ENCODE measurements at regions not wholly inside any gene's neighbourhood (a gene's known extent, or its start where the extent isn't known, plus 50 kb on each side); places are given as distances from the start of the nearest gene placed in this dataset.

DNA sequence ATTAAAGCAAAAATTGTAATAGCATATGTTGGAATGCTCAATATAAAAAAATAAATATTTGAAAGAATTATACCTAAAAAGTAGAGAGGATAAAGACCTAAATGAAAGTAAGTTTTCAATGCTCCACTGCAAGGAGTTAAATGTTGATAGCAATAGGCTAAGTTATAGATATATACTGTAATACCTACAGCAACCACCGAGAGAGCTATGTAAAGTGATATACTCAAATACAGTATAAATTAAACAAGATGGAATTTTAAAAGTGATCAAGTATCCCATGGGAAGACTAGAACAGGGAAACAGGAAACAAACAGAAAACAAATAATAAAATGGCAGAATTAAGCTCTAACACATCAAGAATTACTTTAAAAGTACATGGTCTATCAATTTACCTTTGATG, 73.9 kb downstream of the CASP3 start:
- DNase-seq (ENCODE audit: low spot score): no peak

DNA sequence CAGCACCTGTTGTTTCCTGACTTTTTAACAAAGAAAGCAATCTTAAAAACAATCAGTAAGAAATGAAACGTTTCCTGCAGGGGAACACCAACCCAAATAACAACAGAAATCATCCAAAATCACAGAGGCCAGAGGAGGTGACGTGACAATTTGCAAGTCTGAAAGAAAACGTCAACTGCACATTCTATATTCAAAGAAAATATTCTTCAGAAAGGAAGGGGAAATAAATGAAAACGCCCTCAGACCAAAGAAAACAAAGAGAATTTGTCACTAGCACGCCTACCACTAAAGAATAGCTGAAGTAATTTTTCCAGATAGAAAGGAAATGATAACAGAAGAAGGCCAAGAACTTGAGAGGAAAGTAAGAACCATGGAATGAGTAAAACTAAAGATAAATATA, 74.4 kb downstream of the CASP3 start:
- no peak for DNase-seq (ENCODE audit: low spot score)

DNA sequence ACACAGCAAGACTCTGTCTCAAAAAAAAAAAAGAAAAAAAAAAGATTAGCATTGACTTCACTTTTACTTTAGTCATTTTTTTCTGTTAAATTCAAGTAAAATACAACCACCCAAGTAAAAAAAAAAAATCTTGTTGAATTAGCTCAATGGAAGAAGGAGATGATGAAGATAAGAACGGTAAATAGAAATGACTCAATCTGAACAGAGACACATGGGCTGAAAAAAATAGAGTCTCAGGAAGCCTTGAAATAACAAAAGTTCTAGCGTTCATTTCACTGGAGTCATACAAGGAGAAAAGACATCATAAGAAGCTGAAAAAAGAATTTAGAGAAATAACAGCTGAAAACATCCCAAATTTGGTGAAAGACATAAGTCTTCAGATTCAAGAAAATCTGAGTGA, 75.5 kb downstream of the CASP3 start:
- no peak for DNase-seq (ENCODE audit: low spot score)

DNA sequence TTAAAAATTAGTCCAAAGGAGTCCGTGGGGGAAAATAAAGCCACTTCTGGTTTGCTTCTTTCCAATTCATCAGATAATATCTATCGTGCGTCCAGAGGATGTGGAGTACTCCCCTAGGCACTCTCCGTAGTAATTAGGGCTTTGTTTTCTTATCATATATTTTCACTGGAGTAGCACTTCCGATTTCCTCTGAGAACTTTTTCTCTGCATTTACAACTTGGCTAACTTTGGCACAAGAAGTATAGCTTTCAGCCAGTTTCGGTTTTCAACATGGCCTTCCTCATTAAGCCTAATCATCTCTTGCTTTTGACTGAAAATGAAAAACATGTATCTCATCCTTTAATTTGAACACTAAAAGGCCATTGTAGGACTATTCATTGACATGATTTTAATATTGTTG, 80.5 kb downstream of the CASP3 start:
- no peak for DNase-seq (ENCODE audit: low spot score)

DNA sequence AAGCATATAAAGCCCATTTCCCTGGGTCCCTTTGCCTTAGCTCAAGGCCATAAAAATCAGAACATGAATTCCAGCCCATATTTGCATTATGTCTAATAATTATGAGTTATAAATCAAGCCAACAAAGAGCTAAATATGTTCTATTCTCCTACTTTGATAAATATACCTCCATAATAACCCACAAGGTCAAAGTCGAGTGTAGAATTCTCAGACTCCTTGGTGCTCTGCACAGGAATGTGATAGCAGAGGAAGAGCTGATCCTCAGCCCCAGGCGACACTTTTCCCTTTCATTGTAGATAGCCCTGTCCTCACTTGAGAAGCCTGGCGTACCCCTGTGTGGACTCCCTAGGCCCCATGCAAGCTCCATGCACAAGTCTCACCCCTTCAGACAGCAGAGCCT, 85.6 kb downstream of the CASP3 start:
- DNase-seq (ENCODE audit: low spot score): no peak

DNA sequence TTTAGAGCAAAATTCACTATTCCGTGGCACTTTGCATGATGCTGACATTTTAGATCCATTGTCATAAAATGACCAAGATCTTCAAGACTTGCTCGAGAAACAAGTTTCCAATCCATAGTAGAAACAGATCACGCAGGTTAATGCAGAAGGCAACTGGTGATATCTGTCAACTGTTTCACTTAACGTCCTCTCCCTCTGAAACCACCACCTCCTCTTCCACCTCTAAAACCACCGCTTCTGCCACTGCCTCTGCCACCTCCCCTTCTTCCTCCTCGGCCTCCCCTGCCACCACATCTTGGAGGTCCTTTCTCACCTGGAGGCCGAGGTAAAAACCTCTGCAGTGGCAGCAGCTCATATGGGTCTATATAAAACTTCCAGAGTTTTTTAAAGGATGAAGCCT, 84.6 kb upstream of the IRF2 start:
- no peak for DNase-seq (ENCODE audit: low spot score)

DNA sequence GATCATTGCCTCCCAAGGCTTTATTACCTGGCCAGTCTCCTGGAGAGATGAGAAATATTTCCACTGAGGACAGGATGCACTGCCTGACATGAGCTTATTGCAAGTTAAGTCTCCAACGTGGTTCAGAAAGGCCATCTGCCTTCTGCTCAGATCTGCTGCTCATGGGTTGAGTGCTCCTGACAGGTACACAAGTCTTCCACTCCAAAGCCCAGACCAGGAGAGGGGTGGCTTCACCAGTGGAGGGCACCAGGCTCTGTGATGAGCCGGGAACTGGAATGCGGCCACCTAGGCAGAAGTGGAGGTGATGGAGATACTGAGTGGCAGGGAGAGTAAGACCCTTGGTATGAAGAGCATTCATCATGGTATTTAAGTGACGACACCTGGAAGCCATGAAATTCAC, 79.5 kb upstream of the IRF2 start:
- no peak for DNase-seq (ENCODE audit: low spot score)

DNA sequence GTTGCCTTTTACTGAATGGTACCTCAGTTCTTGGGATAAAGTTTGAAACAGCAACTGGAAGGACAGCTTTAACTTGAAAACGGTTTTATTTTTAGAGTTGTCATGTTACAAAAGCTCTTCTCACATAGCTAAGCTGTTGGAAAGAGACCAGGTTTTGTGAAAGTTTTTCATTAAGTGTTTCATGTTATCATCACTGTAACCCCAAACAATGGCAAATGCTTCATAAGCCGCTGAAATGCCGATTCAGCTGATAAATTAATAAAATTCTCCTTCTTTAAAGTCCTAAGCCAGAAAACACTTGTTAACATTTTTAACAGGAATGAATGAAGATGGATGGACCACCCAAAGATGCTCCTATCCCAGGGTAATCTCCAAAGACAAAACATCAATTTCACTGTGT, 76.1 kb upstream of the IRF2 start:
- no peak for DNase-seq (ENCODE audit: low spot score)

DNA sequence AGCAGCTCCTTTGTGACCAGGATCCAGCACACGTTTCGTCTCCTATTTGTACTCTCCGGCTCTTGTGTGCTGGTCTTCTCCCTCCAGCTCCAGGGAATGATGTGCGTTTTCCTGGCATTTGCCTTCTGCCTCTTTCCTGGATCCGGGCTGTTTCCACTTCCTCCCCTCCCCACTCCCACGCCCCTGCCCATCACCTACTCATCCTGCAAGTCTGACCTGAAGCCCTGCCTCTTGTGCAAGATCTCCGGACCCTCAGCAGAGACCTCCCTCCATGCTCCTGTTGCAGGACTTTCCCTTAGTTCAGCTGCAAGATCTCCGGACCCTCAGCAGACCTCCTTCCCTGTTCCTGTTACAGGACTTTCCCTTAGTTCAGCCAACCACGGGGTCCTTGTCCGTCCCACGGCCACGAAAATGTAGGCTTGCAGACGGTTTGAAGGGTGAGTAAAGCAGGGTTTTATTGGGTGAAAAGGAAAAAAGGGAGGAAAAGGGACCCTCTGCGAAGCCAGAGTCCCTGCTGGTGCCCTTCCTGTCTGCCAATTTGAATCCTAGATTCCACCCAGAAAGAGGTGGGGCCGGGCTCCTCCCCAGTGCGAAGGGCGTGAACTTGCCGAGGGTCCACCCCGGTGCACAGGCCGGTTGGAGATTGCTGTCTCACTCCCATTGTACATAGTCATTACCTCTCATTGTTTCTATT, 74.4 kb upstream of the IRF2 start:
- no peak for DNase-seq (ENCODE audit: low spot score)

DNA sequence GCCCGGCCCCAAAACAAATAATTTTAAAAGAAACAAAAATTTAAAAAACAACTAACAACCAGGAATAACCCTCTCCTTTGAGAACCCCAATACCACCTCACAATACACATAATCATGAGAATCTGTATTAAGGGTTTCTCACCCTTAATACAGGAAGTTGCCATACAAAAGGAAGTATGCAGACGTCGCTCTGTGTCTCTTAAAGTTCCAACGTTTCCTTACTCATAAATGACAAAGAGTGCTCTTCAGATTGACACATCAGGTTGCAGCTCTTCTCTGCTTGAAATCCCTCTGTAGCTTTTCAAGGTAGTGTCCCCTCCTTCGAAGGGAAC, 73.9 kb upstream of the IRF2 start:
- no peak for DNase-seq (ENCODE audit: low spot score)

DNA sequence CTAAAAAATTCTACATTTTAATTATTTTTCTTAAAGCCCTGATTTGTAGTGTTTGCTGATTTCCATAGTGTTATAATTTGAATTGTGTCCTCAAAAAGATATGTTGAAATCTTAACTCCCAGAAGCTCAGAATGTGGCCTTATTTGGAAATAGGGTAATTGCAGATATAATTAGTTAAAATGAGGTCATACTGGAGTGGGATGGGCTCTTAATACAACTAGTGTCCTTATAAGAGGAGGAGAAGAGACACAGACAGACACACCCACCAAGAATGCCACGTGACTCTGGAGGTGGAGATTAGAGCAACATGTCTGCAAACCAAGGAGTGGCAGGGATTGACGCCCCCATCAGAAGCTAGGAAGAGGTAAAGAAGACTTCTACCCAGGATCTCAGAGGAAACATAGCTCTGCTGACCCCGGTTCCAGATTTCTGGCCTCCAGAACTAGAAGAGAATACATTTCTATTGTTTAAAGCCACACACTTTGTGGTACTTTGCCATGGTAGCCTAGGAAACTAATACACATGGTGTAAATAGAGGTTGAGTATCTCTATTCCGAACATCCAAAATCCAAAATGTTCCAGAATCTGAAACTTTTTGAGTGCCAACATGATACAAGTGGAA, 70.5 kb upstream of the IRF2 start:
- no peak for DNase-seq (ENCODE audit: low spot score)

DNA sequence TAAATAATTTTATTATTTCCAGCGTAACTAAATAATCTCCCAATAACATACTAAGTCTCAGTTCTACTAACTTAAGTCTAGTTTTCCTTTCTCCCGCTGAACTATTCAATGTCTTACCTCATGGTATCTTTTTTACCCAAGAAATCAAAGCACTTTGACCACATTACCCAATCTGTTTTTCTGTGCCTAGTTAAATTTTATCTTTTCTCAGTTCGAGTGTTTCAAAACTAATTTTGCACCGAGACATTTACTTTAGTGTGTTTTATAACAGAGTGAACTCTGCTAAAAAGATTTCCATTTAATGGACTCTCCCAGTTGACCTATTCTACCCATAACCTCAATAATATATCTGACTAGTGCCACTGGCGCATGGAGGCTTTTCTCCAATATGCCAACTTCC, 67.6 kb upstream of the IRF2 start:
- DNase-seq (ENCODE audit: low spot score): no peak

DNA sequence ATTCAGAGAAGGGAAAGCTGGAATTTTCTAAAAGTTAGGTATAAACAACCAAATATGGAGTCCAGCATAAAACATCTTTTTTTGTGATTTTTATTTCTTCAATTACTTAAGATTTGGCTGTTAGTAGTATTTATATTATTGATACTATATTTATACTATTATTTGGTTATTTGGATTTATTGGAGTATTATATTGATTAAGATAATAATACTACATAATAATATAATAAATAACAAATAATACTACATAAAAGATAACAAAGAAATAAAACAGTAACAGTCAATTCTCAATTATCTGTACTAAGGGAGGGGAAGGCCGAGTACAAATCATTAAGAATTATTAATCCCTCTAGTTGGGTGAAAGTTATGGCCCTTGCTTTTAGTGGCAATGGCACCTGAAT, 66.0 kb upstream of the IRF2 start:
- no peak for DNase-seq (ENCODE audit: low spot score)

DNA sequence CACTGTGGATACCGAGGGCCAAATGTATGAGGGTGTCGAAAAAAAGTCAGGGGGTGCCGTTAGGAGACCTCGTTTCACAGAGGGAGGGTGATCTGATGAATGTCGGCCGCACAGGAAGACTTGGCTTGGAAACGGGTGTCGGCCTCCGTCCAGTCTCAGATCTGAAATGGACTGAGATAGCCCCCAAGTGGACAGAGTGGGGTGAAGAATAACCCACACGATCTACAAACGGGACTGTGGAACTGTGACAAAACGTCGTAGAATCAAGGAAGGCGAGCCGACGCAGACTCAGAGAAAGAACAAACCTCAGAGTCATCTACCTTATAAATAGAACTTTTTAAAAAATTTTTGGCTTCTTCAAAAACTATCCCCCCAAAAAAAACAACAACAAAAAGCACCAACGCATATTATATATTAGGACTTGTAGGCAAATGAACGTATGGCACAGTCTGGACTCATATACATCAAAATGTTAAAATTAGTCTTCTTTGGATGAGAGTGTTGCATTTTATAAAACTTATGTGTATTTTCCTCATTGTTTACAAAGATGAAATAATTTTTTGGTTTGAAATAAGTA, 63.8 kb upstream of the IRF2 start:
- peak; percentile 81 for DNase-seq (ENCODE audit: low spot score)

DNA sequence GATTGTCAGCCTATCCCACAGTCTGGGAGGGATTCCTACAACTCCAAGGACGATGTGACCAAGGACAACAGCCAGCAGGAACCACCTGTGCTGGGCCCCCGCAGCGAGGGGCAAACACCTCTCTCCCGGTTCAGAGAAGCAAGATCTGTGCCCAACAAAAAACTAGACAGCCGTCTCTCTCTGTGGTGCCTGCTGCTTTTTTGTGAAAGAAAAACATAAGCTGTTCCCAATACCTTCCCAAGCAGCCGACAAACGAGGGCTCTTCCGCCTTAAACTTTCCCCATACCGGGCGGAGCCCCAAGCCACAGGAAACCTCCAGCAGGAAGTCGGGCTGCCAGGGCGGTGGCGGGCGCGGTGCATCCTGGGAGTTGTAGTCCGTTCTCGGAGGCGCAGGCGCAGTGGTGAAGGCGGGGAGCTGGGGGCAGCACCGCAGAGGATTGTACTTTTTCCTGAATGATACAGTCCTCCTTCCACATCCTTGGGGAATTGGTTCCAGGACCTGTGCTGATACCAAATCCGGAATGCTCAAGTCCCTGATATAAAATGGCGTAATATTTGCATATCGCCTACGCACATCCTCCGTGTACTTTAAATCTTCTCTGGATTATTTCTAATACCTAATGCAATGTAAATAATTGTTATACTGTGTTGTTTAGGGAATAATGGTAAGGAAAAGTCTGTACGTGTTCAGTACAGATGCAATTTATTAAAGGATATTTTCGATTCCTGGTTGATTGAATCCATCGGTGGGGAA, 63.1 kb upstream of the IRF2 start:
- DNase-seq (ENCODE audit: low spot score): peak; percentile 94

DNA sequence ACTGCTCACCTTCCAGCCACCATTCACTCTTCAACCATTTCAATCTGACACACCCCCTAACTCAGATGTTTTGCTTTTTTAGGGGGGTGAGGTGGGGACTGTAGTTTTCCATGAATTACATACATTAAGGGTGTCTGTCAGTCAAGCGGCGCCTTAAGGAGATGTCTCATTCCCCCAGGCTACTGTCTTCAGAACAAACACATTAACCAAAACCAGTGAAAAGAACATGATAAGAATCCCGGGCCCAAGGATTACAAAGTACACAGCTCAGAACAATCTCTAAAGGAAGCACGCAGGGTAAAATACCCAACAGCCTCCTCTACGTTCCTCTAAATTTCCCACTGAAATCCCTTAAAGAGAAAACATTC, 62.5 kb upstream of the IRF2 start:
- no peak for DNase-seq (ENCODE audit: low spot score)

DNA sequence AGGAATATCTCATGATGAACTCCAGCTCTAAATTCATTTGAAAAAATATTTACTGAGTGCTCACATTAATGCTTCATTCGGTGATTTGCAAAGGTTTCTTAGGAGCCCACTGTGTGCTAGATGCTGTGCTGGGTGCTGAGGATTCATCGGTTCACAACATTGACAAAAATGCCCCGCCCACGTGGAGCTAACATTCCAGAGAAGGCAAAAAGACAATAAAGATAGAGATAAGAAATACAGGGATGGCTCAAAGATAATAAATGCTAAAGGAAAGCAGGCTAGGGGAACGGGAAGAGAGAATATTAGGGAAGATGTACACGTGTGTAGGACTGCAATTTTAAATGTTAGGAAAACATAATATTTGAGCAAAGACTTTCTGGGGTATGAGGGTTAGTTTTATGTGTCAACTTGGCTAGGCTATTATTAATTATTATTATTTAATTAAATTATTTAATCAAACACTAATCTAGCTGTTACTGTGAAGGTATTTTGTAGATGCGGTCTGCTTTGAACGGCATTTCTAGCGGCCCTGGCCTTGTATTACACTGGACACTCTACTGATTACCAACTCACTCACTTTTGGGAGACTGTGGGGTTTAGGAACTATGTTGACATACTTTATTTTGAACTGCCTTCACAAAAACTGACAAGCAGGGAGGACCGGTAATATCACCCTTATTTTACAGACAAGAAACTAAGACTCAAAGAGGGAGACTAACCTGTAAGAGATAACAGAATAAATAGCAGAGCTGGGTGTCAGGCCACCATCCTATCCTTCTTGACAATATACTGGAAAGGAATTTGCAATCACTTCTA, 61.9 kb upstream of the IRF2 start:
- DNase-seq (ENCODE audit: low spot score): no peak

DNA sequence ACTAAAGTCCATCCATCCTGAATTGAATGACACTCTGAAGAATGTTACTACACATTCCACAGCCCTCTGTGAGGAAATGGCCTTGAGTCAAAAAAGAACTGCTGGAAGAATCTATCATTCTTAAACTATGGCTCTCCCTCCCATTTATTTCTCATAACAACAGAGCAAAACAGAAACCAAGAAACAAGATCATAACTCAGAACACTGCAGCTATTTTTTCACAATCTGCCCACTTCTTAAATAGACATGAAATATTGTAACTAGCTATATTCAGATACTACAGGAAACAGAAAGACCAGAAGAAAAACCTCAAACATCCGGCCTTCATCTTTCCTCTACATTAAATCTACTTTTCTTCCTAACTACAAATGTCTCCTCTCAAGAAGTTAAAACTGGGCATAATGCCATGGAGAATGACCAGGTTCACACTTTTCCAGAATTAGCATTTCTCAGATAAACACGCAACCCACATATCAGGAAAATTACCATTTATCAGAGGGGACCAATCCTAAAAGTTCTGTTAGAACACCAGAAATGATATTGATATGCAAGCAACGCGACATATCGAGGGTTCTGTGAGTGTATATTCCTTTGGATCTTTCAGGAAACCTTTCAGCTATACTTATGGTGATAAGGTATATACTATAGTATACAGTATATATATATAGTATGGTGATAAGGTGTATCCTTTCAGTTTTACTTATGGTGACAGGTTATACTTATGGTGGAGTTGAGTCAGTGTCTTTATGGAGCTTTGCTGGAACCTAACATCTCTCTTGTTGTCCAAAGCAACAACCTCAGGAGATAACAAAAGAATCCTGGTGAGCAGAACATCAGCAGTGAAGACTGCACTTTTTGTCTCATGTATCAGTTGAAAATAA, 60.4 kb upstream of the IRF2 start:
- DNase-seq (ENCODE audit: low spot score): peak; percentile 56

DNA sequence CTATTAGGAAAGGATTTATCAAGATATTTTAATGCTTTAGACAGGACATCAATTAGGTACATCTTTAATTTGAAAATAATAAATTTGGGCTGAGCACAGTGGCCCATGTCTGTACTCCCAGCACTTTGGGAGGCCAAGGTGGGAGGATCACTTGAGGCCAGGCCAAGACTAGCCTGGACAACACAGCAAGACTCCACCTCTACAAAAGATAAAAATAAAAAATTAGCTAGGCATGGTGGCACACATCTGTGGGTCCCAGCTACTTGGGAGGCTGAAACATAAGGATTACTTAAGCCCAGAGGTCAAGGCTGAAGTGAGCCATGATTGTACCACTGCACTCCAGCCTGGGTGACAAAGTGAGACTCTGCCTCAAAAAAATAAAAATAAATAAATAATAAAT, 59.6 kb upstream of the IRF2 start:
- no peak for DNase-seq (ENCODE audit: low spot score)

DNA sequence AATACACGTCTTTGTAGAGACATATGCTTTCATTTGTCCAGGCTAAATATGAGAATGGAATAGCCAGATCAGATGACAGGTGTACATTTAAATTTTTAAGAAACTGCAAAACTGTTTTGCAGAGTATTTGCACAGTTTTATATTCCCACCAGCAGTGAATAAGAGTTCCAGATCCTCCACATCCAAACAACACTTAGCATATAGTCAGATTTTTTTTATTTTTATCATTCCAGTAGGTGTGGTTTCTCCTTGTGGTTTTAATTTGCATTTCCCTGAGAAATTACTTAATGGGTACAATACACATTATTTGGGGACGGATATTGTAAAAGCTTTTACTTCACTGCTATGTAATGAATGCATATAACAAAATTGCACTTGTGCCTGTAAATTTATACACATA, 56.7 kb upstream of the IRF2 start:
- no peak for DNase-seq (ENCODE audit: low spot score)

DNA sequence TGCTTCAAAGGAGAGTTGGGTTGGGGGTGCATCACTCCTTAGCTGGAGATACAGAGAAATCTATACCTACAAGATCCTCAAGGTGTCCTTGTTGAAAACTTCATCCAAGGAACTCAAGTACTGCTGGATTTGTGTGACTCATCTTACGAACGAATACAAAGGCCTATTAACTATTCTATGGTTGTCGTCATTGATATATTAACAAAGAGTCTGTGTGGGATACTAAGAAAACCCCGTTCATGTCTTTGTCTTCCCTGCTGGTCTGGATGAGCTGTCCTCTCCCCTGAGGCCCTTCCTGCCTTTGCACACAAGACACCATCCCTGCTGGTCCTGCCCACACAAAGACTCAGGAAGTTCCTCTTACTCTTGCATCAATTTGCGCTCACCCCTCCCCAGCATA, 54.9 kb upstream of the IRF2 start:
- DNase-seq (ENCODE audit: low spot score): no peak

DNA sequence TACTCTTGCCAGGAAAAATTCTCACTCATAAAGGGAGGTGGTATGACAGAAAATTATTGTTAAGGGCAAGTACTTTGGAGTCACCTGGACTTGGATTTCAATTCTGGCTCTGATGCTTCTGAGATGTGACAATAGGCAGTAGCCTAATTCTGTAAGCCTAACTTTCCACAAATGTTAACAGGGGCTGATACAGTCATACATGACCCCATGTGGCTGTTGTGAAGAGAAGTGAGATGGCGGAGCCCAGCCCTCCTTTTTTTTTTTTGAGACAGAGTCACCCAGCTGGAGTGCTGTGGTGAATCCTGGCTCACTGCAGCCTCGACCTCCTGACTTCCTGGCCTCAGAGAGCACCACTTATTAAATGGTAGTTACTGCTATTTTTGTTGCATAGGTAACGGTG, 54.4 kb upstream of the IRF2 start:
- no peak for DNase-seq (ENCODE audit: low spot score)
